GM19238 (cell line): ENCODE measurements at regions not wholly inside any gene's neighbourhood (a gene's known extent, or its start where the extent isn't known, plus 50 kb on each side); places are given as distances from the start of the nearest gene placed in this dataset.
"Not testable (repeated sequence)": the region's sequence is repeated elsewhere in the genome, so short reads cannot be mapped to it uniquely, and the experiment has no call there.

ENCODE experiments used
- DNase-seq: peaks from one replicate; pipeline ENCODE4 v3.0.0; 2011; ENCODE audit warnings: low spot score; ENCODE audit not compliant: insufficient read length

DNA sequence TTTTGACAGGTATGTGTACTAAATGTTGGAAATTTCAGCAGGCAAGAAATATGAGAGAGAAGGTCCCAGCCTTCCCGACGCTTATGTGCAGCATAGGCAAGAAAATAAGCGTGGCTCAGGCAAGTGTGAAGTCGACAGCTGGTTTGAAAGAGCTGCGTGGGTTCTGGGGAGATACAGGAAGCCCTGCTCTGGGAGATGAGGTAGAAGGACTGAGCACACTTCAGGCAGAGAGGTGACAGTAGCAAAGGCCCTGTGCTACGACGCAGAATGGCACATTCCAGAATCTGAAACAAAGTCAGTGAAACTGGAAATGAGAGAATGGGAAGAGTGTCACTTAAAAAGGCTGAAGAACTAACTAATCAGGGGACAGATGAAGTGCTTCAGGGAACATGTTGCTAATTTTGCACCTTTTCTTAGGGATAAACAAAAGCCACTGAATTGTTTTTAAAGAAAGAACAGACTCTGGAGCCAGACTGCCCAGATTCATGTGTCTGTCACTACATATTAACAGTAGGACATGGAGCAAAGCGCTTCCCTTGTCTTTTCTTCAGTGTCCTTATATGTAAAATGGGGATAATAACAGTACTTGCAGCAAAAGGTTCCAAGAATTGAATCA lies 160.1 kb downstream of the SPRY2 start:
- no peak for DNase-seq

DNA sequence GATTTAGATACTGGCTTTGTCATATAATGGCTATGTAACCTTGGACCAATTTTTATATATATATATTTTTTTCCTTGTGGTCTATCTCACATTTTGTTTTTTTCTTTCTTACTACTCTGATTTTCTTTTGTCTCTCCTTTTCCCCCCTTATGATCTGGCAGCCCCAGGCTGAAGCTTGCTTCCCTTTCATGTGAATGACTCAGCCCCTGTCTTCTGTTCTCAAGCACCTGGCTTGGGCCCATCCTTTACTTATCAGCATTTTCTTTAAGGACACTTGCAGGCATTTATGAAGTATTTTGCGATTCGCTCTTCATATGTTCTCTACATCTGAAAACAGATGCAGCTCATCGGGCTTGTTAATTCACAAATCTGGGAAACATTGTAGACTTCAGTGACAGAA lies 163.6 kb downstream of the SPRY2 start:
- no peak for DNase-seq

DNA sequence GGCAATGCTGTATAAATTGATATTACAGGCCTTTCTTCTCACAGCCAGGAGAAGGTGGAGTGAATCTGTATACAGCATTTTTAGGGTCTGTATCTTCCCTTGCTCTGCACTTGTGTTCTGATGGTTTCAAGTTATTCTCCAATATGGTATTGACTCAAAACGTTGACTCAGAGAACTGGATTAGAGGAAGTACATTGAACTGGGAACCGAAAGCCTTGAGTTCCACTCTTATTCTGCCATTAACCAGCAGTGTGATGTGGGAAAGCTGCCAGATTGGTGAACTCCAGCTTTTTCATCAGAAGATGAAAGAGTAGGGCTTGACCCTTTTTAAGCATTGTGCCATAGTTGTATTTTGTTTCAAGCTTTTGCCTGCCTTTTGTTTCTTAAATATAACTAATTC lies 167.7 kb downstream of the SPRY2 start:
- DNase-seq, result no peak

DNA sequence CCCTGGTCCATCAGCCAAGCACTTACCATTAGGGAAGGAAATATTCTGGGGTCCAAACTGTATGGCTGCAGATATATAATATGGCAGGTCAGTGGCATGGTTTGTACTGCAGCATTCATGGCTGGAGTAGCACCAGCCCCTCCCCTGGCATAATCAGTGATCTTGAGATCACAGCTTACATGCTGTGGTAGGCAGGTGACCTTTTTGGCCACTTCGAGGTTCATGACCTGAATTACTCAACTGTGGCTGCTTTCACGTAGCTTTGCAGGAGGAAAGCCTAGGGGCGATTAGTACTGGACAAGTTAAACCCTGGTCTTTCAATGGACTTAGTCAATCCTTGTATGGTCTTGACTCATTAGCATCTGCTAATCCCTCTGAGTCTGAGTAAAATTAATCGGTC lies 169.8 kb downstream of the SPRY2 start:
- DNase-seq, result no peak

DNA sequence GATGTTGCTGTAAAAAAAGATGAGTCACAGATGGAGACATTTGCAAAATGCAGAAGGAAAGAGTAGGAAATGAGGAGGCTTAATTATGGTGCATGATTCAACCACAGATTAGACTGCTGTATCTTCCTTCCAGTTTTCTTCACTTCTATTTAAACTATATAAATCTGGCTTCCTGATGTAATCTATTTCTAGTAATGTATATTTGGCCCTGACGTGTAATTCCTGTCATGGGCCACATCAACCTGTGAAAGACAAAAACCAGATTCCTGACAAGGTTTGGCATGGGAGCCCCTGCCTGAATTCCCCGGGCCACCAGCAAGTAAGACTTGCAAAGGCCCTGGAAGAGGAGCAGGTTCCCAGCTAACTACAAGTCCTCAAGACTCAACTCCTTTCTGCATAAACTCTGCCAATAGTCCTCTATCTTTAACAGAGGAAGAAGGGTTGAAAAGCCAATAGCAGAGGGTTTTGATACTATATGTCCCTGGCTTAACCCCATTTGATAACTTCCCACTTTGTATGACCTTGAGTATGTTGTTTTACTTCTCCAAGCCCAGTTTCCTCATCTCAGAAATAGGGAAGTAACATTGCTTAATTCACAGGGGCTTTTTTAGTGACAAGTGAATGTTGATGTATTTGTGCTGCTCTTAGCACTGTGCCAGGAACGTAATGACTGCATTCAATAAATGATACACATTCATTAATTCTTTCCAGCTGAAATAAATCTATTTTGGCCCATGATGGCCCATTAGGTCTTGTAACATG lies 172.7 kb downstream of the SPRY2 start:
- DNase-seq, result no peak

DNA sequence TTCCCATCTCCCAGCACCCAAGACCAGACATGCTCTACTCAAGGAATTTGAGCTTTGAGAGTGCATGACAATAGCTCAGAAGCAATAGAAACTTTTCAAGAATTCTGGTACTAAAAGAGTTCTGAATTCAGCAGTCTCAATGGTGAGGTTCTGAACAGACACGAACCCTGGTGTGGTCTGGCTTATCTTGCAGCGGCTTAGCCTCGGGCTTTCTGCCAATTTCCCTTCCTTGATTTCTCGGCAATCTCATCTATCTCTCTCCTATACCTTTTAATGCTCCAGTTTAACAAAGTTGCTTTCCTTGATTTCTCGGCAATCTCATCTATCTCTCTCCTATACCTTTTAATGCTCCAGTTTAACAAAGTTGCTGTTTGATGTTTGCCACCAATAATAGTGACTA lies 174.6 kb downstream of the SPRY2 start:
- DNase-seq, result no peak

DNA sequence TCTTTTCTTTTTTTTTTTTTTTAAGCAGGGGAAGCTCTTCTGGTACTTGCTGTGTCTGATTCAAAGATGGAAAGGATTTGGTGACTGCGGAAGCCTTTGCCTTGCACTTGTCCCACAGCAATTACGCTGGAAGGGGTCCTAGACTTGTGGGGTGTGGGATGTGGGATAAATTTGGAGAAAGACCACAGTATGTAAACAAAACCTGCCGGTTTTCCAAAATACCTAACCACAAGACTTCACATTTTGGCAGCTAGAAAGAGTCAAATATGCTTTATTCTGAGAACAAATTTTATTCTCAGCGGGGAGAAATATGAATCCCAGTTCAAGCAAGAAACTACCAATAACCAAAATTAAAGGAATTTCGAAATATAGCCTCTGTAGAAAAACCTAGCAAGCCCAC lies 176.5 kb downstream of the SPRY2 start:
- DNase-seq, result no peak

DNA sequence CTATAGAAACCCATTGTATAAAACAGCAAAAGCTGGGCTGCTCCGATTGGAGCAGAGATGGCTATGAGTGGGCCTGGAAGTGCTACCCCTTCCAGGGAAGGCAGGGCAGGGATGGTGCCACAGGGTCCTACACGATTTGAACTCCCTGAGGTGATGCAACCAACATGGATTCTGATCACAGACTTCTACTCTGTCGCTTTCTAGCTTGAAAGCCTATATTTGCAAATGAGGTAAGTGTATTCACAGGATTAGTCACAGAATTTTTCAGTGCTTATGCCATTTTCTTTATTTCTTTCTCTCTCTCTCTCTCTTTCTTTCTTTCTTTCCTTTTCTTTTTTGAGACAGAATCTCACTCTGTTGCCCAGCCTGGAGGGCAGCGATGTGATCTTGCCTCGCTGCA lies 179.0 kb downstream of the SPRY2 start:
- DNase-seq, result no peak

DNA sequence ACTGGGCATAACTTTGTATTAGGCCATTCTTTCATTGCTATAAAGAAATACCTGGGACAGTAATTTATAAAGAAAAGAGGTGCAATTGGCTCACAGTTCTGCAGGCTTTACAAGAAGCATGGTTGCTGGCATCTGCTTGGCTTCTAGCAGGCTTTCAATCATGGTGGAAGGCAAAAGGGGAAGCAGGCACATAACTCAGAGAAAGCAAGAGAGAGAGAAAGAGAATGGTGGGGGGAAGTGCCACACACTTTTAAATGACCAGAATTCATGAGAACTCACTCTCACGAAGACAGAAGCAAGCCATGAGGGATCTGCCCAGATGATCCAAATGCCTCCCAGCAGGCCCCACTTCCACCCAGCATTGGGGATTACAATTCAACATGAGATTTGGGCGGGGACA lies 179.7 kb downstream of the SPRY2 start:
- no peak for DNase-seq

DNA sequence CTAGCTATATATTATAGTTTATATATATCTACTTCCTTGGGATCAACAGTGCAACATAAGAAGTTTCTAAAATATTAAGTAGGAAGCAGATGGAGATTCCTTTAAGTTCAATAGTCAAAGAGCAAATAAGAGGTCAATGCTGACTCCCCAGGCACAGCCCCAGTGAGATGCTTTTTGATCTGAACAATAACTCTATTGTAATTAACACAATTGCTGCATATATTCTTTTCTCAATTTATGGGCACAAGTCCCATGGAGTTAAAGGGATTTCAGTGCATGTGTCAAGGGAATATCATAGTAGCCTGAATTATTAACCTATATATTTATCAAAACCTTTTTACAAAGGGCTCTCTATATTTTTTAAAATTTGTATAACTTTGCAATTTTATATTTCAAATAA lies 180.8 kb downstream of the SPRY2 start:
- DNase-seq, result no peak

DNA sequence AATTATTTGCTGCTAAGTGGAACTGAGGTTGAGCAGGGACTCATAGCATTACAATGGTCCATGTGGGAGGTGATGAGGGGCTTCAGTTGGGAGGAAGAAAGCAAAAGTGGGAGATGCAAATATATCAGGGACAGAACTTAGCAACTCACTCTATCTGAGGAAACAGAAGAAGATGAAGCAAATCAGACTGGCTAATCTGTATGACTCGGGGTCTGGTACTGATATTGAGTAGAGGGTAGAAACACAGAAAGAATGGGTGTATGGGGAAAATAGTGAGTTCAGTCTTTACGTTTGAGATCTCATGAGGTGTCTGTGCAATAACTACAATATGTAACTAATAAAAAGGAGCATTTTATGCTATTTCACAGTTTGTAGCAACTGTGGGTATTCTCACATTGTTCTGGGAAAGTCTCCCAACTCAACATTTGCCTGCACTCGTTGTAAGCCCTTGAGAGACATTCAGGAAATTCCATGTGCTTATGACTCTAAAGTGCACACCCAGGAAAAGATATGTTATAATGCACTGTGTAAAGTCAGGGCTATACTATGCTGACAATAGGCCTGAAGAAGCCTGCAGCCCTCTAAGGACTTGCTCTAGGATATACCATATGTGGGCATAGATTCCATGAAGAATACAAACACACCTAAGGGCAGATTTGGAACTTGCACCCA lies 183.5 kb downstream of the SPRY2 start:
- DNase-seq, result no peak

DNA sequence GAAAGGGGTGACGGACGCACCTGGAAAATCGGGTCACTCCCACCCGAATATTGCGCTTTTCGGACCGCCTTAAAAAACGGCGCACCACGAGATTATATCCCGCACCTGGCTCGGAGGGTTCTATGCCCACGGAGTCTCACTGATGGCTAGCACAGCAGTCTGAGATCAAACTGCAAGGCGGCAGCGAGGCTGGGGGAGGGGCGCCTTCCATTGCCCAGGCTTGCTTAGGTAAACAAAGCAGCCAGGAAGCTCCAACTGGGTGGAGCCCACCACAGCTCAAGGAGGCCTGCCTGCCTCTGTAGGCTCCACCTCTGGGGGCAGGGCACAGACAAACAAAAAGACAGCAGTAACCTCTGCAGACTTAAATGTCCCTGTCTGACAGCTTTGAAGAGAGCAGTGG lies 188.8 kb downstream of the SPRY2 start:
- not testable (repeated sequence) for DNase-seq

DNA sequence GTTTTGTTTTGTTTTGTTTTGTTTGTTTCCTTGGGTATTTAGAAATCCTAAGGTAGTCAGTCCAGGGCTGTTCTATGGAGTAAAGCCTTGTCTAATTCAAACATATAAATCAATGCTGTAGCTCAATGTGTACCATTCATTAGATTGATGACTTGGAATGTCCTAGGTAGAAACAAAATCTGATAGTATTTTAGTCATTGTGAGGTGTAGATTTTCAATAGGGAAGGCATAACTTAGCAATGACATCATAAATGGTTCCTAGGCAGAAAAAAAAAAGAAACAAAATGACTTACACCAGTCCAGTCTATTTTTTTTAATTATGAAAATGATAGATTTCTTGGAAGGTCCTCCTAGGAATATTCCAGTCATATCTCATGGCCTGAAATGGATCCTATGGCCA lies 189.9 kb downstream of the SPRY2 start:
- no peak for DNase-seq

DNA sequence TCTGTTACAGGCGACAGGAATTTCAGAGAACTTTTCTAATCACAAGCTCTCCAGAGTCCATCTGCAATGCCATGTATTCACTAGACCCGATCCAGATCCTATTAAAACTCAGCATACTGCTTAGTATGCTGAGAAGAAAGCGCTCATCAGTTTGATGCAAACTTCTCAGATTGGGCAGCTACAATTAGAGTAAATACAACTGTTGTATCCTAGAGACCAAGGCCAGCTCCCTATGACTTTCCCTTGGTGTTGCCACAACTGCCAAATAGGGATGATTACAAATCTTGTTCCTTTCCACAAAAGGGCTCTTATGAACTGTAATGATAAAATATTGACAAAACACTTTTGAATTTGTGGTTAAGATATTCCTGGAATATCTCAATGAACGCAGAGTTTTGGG lies 191.2 kb downstream of the SPRY2 start:
- no peak for DNase-seq

DNA sequence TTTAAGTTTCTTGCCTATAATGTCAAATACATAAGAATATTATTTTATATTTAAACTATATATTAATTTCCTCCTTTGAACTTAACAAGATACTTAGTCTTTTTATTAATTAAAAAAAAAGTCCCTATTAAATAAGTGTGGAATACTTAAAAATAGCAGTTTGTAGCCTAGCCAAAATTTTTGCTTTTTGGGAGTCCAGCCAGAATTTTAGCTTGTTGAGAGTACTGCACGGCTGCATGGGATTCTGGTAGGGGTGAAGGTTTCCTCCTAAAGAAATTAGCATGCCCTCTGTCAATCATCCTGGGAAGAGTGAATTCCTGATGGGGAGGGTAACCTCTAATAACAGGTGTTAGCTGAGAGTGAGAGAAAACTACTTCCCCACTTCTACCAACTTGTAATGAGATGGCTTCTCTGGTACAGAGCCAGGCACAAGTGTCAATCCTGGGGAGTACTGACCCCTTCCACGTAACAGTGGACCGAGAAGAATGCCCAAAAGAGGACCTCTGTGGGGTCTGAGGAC lies 195.7 kb downstream of the SPRY2 start:
- no peak for DNase-seq

DNA sequence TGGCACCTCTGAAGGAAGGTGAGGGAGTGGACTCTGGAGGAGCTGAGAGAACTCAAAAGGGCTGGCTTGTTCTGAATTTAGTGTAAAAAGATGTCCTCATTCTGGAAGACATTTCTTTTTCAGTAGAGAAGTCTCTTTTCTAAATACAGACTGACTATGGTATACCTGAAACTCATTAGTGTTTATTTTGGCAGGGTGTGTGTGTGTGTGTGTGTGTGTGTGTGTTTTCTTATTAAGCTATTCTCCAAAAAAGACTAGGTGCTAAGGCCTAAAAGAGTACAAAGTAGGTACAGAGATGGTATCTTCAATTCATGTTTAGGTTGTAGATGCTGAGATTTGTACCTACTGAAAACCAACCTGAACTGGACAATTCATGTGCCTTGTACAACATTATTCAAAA lies 196.4 kb downstream of the SPRY2 start:
- DNase-seq, result no peak

DNA sequence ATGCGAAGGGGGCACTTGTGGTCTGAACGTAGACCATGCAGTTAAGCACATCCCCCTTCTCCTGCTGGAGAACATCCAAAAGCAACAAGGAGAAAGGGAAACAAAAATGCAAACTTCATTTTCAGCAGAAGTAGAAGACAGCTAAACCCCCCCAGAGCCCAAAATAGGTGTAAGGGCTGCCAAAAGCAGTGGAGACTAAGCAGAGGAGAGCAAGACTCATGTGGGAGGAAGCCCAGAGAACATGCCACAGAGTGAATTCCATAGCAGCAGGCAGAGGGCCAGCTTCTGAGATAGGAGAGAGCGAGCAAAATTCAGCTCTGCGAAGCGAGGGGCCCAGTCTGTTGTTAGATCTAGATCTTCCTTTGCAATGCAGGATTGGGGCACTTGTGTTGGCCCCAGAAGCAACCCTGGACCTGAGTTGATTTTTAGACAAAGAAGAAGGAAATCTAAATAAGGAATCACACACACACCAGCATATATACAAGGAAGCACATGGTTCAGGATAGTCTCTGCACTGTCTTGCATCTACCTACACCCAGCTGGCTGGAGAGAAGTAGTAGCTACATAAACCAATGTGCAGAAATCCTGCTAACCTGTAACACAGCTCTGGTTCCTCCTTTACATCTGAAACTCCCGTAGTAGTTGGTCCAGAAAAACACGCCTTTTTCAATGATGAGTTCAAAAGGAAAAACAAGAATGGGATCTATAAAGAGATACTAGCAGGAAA lies 199.6 kb downstream of the SPRY2 start:
- no peak for DNase-seq

DNA sequence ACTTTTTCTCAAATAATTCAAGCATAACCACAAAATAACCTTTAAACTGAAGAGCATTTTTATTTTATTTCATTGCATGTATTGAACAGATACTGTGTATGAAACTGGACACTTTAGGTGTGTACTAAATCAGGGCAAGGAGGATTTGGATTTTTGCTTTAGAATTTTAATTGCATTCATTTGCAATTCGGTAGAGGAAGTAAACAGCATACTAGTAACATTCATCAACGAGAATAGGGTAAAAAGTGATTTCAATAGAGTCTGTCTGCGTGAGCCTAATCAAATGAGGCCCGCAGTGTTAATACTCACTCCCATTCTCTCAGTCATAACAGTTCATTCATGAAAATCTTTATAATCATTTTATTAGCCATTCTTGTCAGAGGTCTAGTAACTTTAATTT lies 200.2 kb downstream of the SPRY2 start:
- no peak for DNase-seq

DNA sequence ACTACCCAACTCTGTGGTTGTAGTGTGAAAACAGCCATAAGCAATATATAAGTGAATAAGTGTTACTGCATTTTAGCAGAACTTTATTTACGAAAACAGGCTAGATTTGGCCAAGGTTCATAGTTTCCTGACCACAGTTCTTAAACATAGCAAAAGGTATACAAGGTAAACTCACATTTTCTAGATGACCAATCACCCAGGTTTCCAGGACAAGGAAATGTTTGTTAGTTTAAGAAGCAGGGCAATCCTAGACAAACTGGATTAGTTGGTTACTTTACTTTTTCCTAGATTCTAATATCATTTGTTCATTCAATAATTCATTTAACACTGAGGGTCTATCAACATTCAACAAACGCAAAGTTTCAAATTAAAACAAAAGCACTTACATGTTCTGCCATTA lies 201.7 kb downstream of the SPRY2 start:
- DNase-seq, result no peak

DNA sequence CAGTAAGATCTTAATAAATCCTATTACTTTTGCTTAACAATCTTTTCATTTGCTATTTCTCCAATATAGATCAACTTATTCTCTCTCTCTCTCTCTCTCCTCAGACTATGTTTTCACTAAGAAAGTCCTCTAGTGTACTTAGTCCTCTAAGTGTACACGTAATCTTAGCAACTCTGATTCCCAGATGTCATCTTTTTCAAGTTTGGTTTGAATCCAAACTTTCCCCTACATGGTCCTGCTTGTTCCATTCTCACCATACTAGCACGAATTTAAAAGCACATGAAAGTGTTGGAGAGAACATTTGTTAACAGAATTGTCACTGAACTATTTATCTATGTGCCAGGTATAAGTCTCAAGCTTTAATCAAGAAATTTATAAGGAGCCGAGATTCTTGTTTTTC lies 202.9 kb downstream of the SPRY2 start:
- no peak for DNase-seq

DNA sequence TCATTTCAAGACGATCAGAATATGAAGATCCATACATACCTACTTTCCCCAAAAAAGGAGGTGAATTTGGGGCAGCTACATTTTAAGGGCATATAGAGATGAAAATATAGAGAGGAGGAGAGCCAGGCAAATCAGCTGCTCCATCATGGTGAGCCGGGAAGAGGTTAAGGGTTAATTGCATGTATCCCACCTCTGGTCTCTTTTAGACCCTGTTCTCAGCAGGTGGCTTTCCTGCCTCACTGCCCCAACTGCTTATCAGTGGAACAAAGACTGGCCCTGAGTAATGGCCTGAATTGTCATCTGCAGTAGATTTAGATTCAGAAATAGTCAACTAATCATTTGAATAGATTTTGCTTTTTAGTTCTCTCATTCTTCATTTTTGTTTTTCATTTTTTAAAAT lies 206.6 kb downstream of the SPRY2 start:
- no peak for DNase-seq
